Hepatocyte (in vitro differentiated cells): ENCODE measurements at regions not wholly inside any gene's neighbourhood (a gene's known extent, or its start where the extent isn't known, plus 50 kb on each side); places are given as distances from the start of the nearest gene placed in this dataset.

Source experiments
- CTCF ChIP-seq: fragments of 200-600 bp; sonication (generic); IDR thresholded peaks from 2 replicates; pipeline ENCODE4 v1.5.1; 2016; ENCODE audit warnings: antibody characterized with exemption, mild to moderate bottlenecking; ENCODE audit not compliant: poor library complexity
- EZH2 ChIP-seq: fragments of 200-600 bp; sonication (generic); IDR thresholded peaks from 2 replicates; pipeline ENCODE4 v1.6.1; 2016; ENCODE audit warnings: antibody characterized with exemption, mild to moderate bottlenecking, borderline replicate concordance

GRCh38 chr12:75747572-75748021 lies 236.2 kb upstream of the KRR1 start:
- TF ChIP-seq CTCF (no peak), EZH2 (no peak)
